T-helper 1 cell treated with Interleukin-12 subunit alpha and Interleukin-12 subunit beta and Interleukin-4 antibody, amounts not matched to agents 30 ng/mL and 1 ng/mL, for 36 hours (primary cell): ENCODE measurements at regions not wholly inside any gene's neighbourhood (a gene's known extent, or its start where the extent isn't known, plus 50 kb on each side); places are given as distances from the start of the nearest gene placed in this dataset.

Source experiments
- intact Hi-C: fragments of 100-400 bp; cut with micrococcal nuclease; formaldehyde crosslinking; loops from one replicate; pipeline ENCODE4 v1.15.1; 2024

GRCh38 chr17:65406552-65406951 is 154.9 kb downstream of the AXIN2 start:
- intact Hi-C loops = no loop called here

DNA sequence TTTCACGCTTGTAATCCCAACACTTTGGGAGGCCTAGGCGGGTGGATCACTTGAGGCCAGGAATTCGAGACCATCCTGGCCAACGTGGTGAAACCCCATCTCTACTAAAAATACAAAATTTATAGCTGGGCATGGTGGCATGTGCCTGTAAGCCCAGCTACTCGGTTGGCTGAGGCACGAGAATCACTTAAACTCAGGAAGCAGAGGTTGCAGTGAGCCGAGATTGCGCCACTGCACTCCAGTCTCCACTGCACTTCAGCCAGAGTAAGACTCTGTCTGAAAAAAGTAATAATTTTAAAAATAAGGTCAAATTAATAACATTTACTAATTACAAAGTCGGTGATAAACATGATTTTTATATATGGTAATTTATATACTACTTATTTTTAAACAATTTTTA is 155.9 kb downstream of the AXIN2 start:
- intact Hi-C loops = no loop called here

- intact Hi-C loops = no loop called here
Observed at GRCh38 chr17:65404761-65405160, 156.7 kb downstream of the AXIN2 start.

DNA sequence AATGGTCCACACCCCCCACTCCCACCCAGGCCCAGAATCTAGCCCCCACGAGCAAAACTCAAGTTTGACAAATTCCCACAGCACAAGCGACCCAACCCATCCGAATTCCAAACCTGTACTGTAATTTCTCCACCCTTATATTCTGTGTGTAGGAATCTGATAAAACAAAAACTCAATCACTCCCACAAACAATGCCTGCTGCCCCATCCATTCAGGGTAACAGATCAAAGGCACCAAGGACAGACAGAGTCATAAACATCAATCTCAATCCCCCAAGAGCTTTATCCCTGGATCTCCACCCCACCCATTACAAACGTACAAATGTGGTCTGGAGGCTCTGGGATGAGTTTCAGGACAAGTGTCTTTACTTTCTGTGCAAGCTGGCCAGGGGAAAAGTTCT is 157.8 kb downstream of the AXIN2 start:
- intact Hi-C loops = no loop called here

DNA sequence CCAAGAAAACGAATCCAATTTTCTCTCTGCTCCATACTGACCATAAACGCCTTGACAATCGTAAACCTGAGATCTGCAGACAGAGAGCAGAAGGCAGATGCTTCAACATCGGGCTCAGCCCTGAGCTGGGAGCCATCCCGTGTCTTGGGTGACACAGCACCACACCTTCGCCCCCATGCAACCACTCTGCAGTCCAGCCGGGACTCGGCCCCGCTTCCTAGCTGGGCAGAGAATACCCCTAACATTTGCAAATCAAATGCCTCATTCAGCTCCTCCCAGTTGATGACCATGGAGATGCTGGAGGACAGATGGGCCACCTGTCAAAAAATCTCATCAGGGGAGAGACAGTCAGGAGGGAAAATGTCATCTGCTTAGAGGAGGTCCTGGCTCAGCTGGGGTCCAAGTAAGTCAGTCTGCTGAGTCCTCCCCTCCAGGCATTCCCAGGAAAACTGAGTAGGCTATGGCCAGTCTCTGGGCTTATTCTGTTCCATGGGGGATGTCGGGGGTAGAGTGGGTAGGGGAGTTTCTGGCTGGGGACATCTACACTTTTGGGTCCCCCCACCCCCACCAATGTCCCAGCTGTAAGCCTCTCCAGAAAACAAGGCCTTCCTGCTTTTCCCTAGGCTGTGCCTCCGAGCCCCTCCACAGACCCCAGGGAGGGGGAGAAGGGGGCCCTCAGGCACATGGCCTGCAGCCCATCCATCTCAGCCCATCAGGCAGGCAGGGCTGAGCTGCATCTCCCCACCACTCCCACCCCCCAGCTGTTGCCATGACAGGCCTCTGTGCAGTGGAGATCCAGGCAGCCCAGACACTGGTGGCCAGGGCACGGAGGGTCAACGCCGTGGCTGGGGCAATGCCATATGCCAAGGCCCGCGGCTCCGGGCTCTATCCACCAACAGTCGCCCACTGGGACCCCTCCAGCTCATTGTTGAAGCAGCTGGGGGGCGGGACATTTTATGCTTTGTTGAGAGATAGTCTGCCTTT is 158.6 kb downstream of the AXIN2 start:
- intact Hi-C loops = no loop called here

DNA sequence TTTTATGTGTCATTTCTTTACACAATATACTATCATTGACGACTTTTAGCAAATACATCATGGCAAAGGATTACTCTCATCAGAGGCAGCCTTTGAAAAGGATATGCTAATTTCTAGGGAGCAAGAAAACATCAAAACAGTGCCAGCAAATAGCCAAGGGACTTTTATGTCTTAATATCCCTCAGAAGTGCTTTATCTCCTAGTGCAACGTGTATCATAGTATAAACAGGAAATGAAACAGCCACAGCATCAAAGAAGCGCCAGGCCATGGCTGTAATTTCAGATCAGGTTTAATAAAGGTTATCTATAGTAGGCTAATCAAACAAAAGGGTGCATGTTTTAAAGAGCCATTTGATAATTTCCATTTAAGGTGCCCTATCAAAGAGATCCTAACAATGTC is 159.9 kb downstream of the AXIN2 start:
- intact Hi-C loops = no loop called here

DNA sequence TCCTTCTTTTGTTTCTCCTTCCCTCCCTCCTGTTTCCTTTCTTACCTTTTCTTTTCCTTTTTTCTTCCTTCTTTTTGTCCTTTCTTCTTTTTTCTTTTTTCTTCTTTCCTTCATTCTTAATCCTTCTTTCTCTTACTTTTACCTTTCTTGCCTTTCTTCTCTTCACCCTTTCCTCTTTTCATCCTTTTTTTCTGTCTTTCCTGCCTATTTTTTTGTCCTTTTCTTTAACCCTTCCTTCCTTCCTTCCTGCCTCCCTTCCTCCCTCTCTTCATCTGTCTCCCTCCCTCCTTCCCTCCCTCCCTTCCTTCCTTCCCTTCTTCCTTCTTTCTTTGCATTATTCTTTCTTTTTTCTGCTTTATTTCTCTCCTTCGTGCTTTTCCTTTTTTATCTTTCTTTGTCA is 160.7 kb downstream of the AXIN2 start:
- intact Hi-C loops = no loop called here

GRCh38 chr17:65398040-65398787 is 163.2 kb downstream of the AXIN2 start:
- intact Hi-C loops = no loop called here

- intact Hi-C loops = no loop called here
Observed at GRCh38 chr17:65395924-65396323, 165.5 kb downstream of the AXIN2 start.

DNA sequence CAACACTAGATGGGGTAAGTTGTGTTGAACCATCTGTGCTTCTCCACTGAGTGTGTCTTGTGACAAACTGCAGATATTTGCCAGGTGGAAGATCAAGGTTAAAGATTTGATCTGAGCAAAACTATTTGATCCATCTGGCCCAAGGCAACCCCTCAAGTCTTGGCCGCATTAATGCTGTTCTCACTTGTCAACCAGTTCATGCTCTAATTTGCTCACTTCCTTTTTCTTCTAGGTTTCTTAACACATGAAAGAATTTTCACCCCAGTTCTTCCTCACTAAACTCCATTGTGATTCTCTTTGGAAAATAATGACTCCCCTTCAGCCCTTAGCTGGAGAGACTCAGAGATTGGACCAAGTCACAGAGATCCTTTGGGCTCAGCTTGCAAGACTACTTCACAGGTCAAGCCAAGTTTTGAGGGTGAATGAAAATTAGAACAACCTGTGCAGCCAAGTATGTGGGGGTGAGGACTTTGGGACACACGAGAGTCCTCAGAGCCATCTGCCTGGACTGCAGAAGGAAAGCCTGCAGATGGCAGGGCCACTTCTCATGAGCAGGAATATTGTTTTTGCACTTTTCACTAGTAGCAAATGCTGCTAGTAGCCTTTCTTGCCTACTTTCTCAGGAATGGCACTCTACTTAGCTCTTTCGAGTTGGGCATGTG is 166.5 kb downstream of the AXIN2 start:
- intact Hi-C loops = no loop called here

GRCh38 chr17:65393514-65393913 is 167.9 kb downstream of the AXIN2 start:
- intact Hi-C loops = no loop called here

DNA sequence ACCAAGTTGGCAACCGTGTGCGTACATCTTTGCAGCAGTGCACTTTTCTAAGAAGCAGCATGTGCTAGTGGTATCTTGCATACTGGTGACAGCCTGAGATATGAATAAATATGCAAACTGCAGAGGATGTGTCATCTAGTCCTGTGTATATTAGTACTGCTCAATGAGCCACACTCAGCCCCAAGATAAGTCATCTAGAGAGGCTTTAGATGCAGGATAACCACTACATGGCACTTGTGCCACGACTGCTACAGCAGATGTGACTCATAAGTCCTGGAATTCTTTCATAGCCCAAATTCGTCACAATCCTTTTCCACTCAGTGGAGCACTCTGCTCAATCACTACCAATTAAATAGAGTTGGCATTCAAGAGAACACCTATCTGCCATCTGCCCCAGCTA is 171.5 kb downstream of the AXIN2 start:
- intact Hi-C loops = no loop called here

DNA sequence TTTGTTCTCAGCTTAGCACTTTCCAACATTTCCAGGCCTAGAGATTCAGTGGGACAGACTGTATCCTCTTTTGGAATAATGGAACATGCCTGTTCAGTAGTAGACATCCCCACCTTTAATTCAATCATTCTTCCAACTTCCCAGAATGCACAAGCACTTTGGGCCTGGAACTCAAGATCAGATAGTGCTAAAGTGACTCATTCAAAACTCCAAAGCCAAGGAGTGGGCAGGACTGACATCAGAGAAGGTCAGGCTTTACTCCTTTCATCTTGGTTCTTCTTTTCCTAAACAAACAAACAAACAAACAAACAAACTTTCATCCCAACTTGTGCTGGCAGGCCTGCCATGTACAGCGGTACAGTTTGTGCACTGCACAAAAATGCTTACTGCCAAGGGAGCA is 172.0 kb downstream of the AXIN2 start:
- intact Hi-C loops = no loop called here

GRCh38 chr17:65388911-65389310 is 172.5 kb downstream of the AXIN2 start:
- intact Hi-C loops = no loop called here

DNA sequence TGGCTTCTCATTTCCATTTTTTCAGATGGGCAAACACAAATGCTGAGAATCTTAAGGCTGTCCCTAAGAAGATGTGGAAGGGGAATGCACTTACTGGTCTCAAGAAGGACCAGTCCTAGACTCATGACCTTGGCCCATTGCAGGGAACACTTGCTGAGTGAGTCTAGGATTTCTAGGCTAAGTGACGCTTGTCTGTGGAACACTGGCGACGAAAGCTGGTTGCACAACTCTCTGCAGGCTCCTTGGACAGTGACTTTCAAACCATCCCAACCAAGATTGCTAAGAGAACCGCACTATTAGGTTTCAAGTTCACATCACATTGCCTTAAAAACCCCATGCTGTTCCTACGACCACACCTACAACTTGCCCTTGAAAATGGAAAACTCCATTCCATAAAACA is 174.1 kb downstream of the AXIN2 start:
- intact Hi-C loops = no loop called here

- intact Hi-C loops = no loop called here
Observed at GRCh38 chr17:65385726-65386125, 175.7 kb downstream of the AXIN2 start.

GRCh38 chr17:65385071-65385470 is 176.4 kb downstream of the AXIN2 start:
- intact Hi-C loops = no loop called here

- intact Hi-C loops = no loop called here
Observed at GRCh38 chr17:65381152-65381551, 180.3 kb downstream of the AXIN2 start.

GRCh38 chr17:65374966-65375365 is 186.5 kb downstream of the AXIN2 start:
- intact Hi-C loops = no loop called here

DNA sequence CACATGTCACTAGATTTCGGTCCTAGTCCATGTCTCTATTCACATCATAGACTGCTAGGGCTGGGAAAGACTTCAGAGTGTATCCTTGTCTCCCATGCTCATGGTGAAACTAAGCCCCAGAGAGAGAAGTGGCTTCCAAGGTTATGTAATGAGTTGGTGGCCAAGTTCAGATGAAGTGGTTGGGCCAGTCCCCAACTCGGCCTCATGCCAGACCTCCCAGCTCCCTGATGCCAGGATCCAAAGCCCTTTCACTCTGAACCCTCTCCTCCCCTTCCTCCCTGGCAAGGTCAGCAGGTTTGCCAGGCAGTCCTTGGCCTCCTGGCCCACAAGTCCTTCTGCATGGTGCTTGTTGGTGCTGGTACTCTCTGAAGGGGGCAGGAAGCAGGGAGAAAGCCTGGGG is 189.7 kb downstream of the AXIN2 start:
- intact Hi-C loops = no loop called here

DNA sequence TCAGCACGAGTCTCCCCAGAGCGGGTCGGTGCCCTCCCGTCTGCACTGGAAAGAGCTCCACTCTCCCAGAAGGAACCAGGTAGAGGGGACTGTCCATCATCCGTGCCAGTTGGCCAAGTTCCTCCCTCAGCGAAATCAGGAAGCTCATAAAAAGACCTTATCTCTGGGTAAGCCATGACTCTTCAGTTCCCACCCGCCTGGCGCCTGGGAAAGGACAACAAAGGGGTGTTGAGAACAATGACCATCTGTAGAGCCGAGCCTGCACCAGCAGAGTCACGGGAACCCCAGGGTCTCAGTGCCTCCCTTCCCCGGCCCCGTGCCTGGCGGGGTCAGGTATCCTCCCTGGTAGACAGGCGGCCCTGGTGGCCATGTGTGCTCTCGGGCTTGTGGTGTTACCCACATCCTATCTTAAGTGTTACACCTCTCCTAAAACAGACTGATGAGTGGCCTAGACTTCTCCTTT is 190.7 kb downstream of the AXIN2 start:
- intact Hi-C loops = no loop called here

GRCh38 chr17:65368341-65368740 is 193.1 kb downstream of the AXIN2 start:
- intact Hi-C loops = no loop called here
